Progenitor cell of endocrine pancreas (in vitro differentiated cells): ENCODE measurements at regions not wholly inside any gene's neighbourhood (a gene's known extent, or its start where the extent isn't known, plus 50 kb on each side); places are given as distances from the start of the nearest gene placed in this dataset.

Experiments
- DNase-seq: peaks from one replicate; pipeline ENCODE4 v3.0.0; 2021; ENCODE audit warnings: low spot score; ENCODE audit not compliant: unreplicated experiment
- H3K27ac Mint-ChIP-seq: 2 replicates; pipeline ENCODE4 v1.8.0; 2021; ENCODE audit warnings: mild to moderate bottlenecking, moderate library complexity, mixed read lengths
- H3K27me3 Mint-ChIP-seq: 2 replicates; pipeline ENCODE4 v1.8.0; 2021; ENCODE audit warnings: mixed read lengths
- H3K36me3 Mint-ChIP-seq: 2 replicates; pipeline ENCODE4 v1.8.0; 2022; ENCODE audit warnings: mixed read lengths; ENCODE audit not compliant: insufficient read depth
- H3K4me1 Mint-ChIP-seq: 2 replicates; pipeline ENCODE4 v1.8.0; 2021; ENCODE audit warnings: low read depth, mixed read lengths
- H3K4me3 Mint-ChIP-seq: 2 replicates; pipeline ENCODE4 v1.8.0; 2021; ENCODE audit warnings: low read depth, mild to moderate bottlenecking, moderate library complexity, mixed read lengths
- H3K9me3 Mint-ChIP-seq: 2 replicates; pipeline ENCODE4 v1.8.0; 2021; ENCODE audit warnings: low read depth, mixed read lengths
- TF ChIP-seq, protein P1 (sequence below): fragments of 200-600 bp; sonication (generic); IDR thresholded peaks from one replicate; pipeline ENCODE4 v1.5.0; 2021; ENCODE audit warnings: antibody characterized with exemption, mild to moderate bottlenecking; ENCODE audit not compliant: unreplicated experiment

DNA sequence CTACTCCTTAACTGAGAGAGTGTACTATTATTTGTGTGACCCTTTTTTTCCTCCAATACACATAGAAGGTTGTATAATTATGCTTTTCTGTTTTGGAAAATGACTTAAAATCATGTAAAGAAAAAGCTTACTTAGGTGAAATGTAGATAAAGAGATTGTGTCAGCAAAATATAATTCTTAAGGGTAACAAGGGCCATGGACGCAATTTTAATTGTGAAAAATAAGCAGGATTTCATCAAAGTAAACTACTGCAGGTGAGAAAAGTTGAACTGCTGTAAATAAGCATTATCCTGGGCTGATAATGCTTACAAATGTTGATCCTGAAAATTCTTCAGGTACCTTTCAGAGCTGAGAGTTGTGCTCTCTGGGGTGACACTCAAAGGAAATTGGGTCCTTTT is 141.5 kb downstream of the RPIA start:
- Mint-ChIP-seq H3K27ac (no peak overlapping the region), H3K4me1 (peaks cover 2% of the 10 kb centered on the region), H3K9me3 (peaks cover 7% of the 10 kb centered on the region), H3K36me3 (no peaks in the 10 kb centered on the region), H3K27me3 (peaks cover 2% of the 10 kb centered on the region), H3K4me3 (no peak overlapping the region)
- DNase-seq, result no peak
- TF ChIP-seq, protein P1, sequence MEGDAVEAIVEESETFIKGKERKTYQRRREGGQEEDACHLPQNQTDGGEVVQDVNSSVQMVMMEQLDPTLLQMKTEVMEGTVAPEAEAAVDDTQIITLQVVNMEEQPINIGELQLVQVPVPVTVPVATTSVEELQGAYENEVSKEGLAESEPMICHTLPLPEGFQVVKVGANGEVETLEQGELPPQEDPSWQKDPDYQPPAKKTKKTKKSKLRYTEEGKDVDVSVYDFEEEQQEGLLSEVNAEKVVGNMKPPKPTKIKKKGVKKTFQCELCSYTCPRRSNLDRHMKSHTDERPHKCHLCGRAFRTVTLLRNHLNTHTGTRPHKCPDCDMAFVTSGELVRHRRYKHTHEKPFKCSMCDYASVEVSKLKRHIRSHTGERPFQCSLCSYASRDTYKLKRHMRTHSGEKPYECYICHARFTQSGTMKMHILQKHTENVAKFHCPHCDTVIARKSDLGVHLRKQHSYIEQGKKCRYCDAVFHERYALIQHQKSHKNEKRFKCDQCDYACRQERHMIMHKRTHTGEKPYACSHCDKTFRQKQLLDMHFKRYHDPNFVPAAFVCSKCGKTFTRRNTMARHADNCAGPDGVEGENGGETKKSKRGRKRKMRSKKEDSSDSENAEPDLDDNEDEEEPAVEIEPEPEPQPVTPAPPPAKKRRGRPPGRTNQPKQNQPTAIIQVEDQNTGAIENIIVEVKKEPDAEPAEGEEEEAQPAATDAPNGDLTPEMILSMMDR, result no peak

DNA sequence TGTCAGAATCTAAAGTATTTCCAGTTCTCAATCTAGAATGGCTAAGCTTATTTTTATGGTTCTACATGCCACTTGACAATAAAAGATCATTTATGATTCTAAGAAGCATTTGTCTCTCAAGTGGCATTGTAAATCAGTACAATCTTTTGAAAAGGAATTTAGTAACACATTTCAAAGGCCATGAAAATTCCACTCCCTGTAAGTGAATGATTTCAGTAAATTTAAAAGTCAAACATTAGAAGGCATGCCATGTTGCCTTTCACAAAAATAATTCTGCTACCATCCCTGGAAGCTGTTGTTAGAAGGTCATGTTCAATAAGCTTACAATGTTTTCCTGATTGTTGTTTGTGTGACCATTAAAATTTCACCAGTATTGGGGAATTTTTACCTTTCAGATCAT is 142.9 kb downstream of the RPIA start:
- Mint-ChIP-seq H3K4me1 (peaks cover 2% of the 10 kb centered on the region), H3K27ac (no peak overlapping the region), H3K4me3 (no peak overlapping the region), H3K27me3 (no peaks in the 10 kb centered on the region), H3K36me3 (no peaks in the 10 kb centered on the region), H3K9me3 (peaks cover 3% of the 10 kb centered on the region)
- DNase-seq, result no peak
- TF ChIP-seq, protein P1, result no peak

- Mint-ChIP-seq H3K4me3 (no peak overlapping the region), H3K9me3 (peaks cover 3% of the 10 kb centered on the region), H3K36me3 (no peaks in the 10 kb centered on the region), H3K27ac (no peak overlapping the region), H3K4me1 (no peaks in the 10 kb centered on the region), H3K27me3 (no peaks in the 10 kb centered on the region)
- no peak for DNase-seq
- TF ChIP-seq, protein P1, result no peak
Measured at GRCh38 chr2:88834866-88835265, 143.4 kb downstream of the RPIA start.

DNA sequence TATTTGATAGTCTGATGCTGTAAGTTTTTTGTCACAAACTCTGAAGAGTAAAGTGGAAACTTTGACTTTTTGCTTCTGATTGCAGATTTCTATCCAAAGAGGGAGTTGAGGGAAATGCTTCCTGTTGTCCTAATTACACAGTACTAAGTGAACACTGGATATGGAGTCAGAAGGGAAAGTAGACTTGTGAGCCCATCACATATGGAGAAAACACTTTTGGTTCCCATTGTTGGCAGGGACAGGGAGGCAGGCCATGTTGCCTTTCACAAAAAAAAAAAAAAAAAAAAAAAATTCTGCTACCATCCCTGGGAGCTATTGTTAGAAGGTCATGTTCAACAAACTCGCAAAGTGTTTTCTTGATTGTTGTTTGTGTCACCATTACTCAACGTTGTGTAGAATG is 144.3 kb downstream of the RPIA start:
- no peaks in the 10 kb centered on the region for H3K4me1 Mint-ChIP-seq
- H3K27ac Mint-ChIP-seq, result no peak overlapping the region
- peaks cover 8% of the 10 kb centered on the region for H3K9me3 Mint-ChIP-seq
- DNase-seq, result no peak
- H3K36me3 Mint-ChIP-seq, result no peaks in the 10 kb centered on the region
- no peak overlapping the region for H3K4me3 Mint-ChIP-seq
- TF ChIP-seq, protein P1, result no peak
- H3K27me3 Mint-ChIP-seq, result no peaks in the 10 kb centered on the region

GRCh38 chr2:88836351-88836750 is 144.9 kb downstream of the RPIA start:
- Mint-ChIP-seq H3K27ac (no peak overlapping the region), H3K36me3 (no peaks in the 10 kb centered on the region), H3K9me3 (peaks cover 8% of the 10 kb centered on the region), H3K4me1 (no peaks in the 10 kb centered on the region), H3K27me3 (no peaks in the 10 kb centered on the region), H3K4me3 (no peak overlapping the region)
- DNase-seq, result no peak
- TF ChIP-seq, protein P1, result no peak
